Activated naive CD8-positive, alpha-beta T cell (primary cell): ENCODE measurements at regions not wholly inside any gene's neighbourhood (a gene's known extent, or its start where the extent isn't known, plus 50 kb on each side); places are given as distances from the start of the nearest gene placed in this dataset.

Source experiments
- H3K27ac Mint-ChIP-seq: one replicate; pipeline ENCODE4 v1.8.0; 2021; ENCODE audit warnings: mixed read lengths
- H3K27me3 Mint-ChIP-seq: one replicate; pipeline ENCODE4 v1.8.0; 2021; ENCODE audit warnings: mixed read lengths
- H3K36me3 Mint-ChIP-seq: one replicate; pipeline ENCODE4 v1.8.0; 2021; ENCODE audit warnings: mixed read lengths
- H3K4me1 Mint-ChIP-seq: one replicate; pipeline ENCODE4 v1.8.0; 2021; ENCODE audit warnings: low read depth, mixed read lengths
- H3K4me3 Mint-ChIP-seq: one replicate; pipeline ENCODE4 v1.8.0; 2021; ENCODE audit warnings: mild to moderate bottlenecking, mixed read lengths
- H3K9me3 Mint-ChIP-seq: one replicate; pipeline ENCODE4 v1.8.0; 2021; ENCODE audit warnings: low read depth, mixed read lengths

- no peaks in the 10 kb centered on the region for H3K27me3 Mint-ChIP-seq
- H3K27ac Mint-ChIP-seq = no peak overlapping the region
- H3K36me3 Mint-ChIP-seq = no peaks in the 10 kb centered on the region
- H3K9me3 Mint-ChIP-seq = no peaks in the 10 kb centered on the region
- H3K4me3 Mint-ChIP-seq = no peak overlapping the region
- H3K4me1 Mint-ChIP-seq = no peaks in the 10 kb centered on the region
These were observed 92.6 kb upstream of the AKIP1 start for GRCh38 chr11:8818421-8818820.

GRCh38 chr11:8820401-8820800 is 90.6 kb upstream of the AKIP1 start:
- no peak overlapping the region for H3K4me3 Mint-ChIP-seq
- H3K27me3 Mint-ChIP-seq = no peaks in the 10 kb centered on the region
- H3K27ac Mint-ChIP-seq = no peak overlapping the region
- H3K36me3 Mint-ChIP-seq = peaks cover 3% of the 10 kb centered on the region
- no peaks in the 10 kb centered on the region for H3K4me1 Mint-ChIP-seq
- no peaks in the 10 kb centered on the region for H3K9me3 Mint-ChIP-seq

- no peaks in the 10 kb centered on the region for H3K4me1 Mint-ChIP-seq
- H3K36me3 Mint-ChIP-seq = peaks cover 3% of the 10 kb centered on the region
- H3K9me3 Mint-ChIP-seq = no peaks in the 10 kb centered on the region
- H3K4me3 Mint-ChIP-seq = no peak overlapping the region
- H3K27me3 Mint-ChIP-seq = no peaks in the 10 kb centered on the region
- no peak overlapping the region for H3K27ac Mint-ChIP-seq
These were observed 88.5 kb upstream of the AKIP1 start for GRCh38 chr11:8822469-8822868.

- H3K4me1 Mint-ChIP-seq = no peaks in the 10 kb centered on the region
- no peak overlapping the region for H3K4me3 Mint-ChIP-seq
- H3K27ac Mint-ChIP-seq = no peak overlapping the region
- H3K36me3 Mint-ChIP-seq = peaks cover 3% of the 10 kb centered on the region
- H3K9me3 Mint-ChIP-seq = no peaks in the 10 kb centered on the region
- no peaks in the 10 kb centered on the region for H3K27me3 Mint-ChIP-seq
These were observed 87.7 kb upstream of the AKIP1 start for GRCh38 chr11:8823174-8823742.

GRCh38 chr11:8826139-8826786 is 84.7 kb upstream of the AKIP1 start:
- Mint-ChIP-seq H3K4me1 (no peaks in the 10 kb centered on the region), H3K4me3 (no peak overlapping the region), H3K27ac (no peak overlapping the region), H3K9me3 (no peaks in the 10 kb centered on the region), H3K36me3 (peaks cover 3% of the 10 kb centered on the region), H3K27me3 (no peaks in the 10 kb centered on the region)

- no peaks in the 10 kb centered on the region for H3K9me3 Mint-ChIP-seq
- no peak overlapping the region for H3K4me3 Mint-ChIP-seq
- peaks cover 2% of the 10 kb centered on the region for H3K27me3 Mint-ChIP-seq
- H3K27ac Mint-ChIP-seq = no peak overlapping the region
- peaks cover 3% of the 10 kb centered on the region for H3K36me3 Mint-ChIP-seq
- H3K4me1 Mint-ChIP-seq = no peaks in the 10 kb centered on the region
These were observed 84.0 kb upstream of the AKIP1 start for GRCh38 chr11:8826901-8827560.

- peaks cover 2% of the 10 kb centered on the region for H3K27me3 Mint-ChIP-seq
- H3K36me3 Mint-ChIP-seq = peaks cover 3% of the 10 kb centered on the region
- no peaks in the 10 kb centered on the region for H3K9me3 Mint-ChIP-seq
- no peak overlapping the region for H3K27ac Mint-ChIP-seq
- H3K4me3 Mint-ChIP-seq = no peak overlapping the region
- H3K4me1 Mint-ChIP-seq = no peaks in the 10 kb centered on the region
These were observed 82.9 kb upstream of the AKIP1 start for GRCh38 chr11:8828046-8828445.

- Mint-ChIP-seq H3K4me3 (no peak overlapping the region), H3K36me3 (peaks cover 3% of the 10 kb centered on the region), H3K27me3 (peaks cover 2% of the 10 kb centered on the region), H3K27ac (no peak overlapping the region), H3K4me1 (no peaks in the 10 kb centered on the region), H3K9me3 (no peaks in the 10 kb centered on the region)
These were observed 82.2 kb upstream of the AKIP1 start for GRCh38 chr11:8828580-8829361.

- Mint-ChIP-seq H3K36me3 (no peaks in the 10 kb centered on the region), H3K27ac (no peak overlapping the region), H3K27me3 (peaks cover 2% of the 10 kb centered on the region), H3K4me1 (no peaks in the 10 kb centered on the region), H3K9me3 (no peaks in the 10 kb centered on the region), H3K4me3 (no peak overlapping the region)
These were observed 81.4 kb upstream of the AKIP1 start for GRCh38 chr11:8829556-8829955.

GRCh38 chr11:8830641-8831040 is 80.3 kb upstream of the AKIP1 start:
- H3K27me3 Mint-ChIP-seq = peaks cover 6% of the 10 kb centered on the region
- H3K27ac Mint-ChIP-seq = no peak overlapping the region
- H3K9me3 Mint-ChIP-seq = no peaks in the 10 kb centered on the region
- no peaks in the 10 kb centered on the region for H3K36me3 Mint-ChIP-seq
- H3K4me3 Mint-ChIP-seq = no peak overlapping the region
- no peaks in the 10 kb centered on the region for H3K4me1 Mint-ChIP-seq

- no peaks in the 10 kb centered on the region for H3K36me3 Mint-ChIP-seq
- H3K9me3 Mint-ChIP-seq = no peaks in the 10 kb centered on the region
- peaks cover 8% of the 10 kb centered on the region for H3K27me3 Mint-ChIP-seq
- no peak overlapping the region for H3K4me3 Mint-ChIP-seq
- H3K4me1 Mint-ChIP-seq = no peaks in the 10 kb centered on the region
- no peak overlapping the region for H3K27ac Mint-ChIP-seq
These were observed 79.1 kb upstream of the AKIP1 start for GRCh38 chr11:8831861-8832260.

- no peaks in the 10 kb centered on the region for H3K36me3 Mint-ChIP-seq
- H3K27ac Mint-ChIP-seq = no peak overlapping the region
- H3K27me3 Mint-ChIP-seq = peaks cover 11% of the 10 kb centered on the region
- H3K4me3 Mint-ChIP-seq = no peak overlapping the region
- no peaks in the 10 kb centered on the region for H3K9me3 Mint-ChIP-seq
- H3K4me1 Mint-ChIP-seq = no peaks in the 10 kb centered on the region
These were observed 78.3 kb upstream of the AKIP1 start for GRCh38 chr11:8832571-8833260.

- Mint-ChIP-seq H3K4me3 (no peak overlapping the region), H3K27ac (no peak overlapping the region)
These were observed 77.2 kb upstream of the AKIP1 start for GRCh38 chr11:8833568-8834315.

GRCh38 chr11:8834379-8834778 is 76.6 kb upstream of the AKIP1 start:
- H3K9me3 Mint-ChIP-seq = no peaks in the 10 kb centered on the region
- H3K27me3 Mint-ChIP-seq = peaks cover 11% of the 10 kb centered on the region
- no peaks in the 10 kb centered on the region for H3K4me1 Mint-ChIP-seq
- H3K27ac Mint-ChIP-seq = no peak overlapping the region
- no peak overlapping the region for H3K4me3 Mint-ChIP-seq
- H3K36me3 Mint-ChIP-seq = no peaks in the 10 kb centered on the region

More at GRCh38 chr11:8833568-8834315, 77.2 kb upstream of the AKIP1 start:
- H3K9me3 Mint-ChIP-seq = no peaks in the 10 kb centered on the region
- H3K4me1 Mint-ChIP-seq = no peaks in the 10 kb centered on the region
- H3K27me3 Mint-ChIP-seq = peaks cover 11% of the 10 kb centered on the region
- no peaks in the 10 kb centered on the region for H3K36me3 Mint-ChIP-seq
